ENCODE measurements at regions not wholly inside any gene's neighbourhood (a gene's known extent, or its start where the extent isn't known, plus 50 kb on each side); places are given as distances from the start of the nearest gene placed in this dataset.

DNA sequence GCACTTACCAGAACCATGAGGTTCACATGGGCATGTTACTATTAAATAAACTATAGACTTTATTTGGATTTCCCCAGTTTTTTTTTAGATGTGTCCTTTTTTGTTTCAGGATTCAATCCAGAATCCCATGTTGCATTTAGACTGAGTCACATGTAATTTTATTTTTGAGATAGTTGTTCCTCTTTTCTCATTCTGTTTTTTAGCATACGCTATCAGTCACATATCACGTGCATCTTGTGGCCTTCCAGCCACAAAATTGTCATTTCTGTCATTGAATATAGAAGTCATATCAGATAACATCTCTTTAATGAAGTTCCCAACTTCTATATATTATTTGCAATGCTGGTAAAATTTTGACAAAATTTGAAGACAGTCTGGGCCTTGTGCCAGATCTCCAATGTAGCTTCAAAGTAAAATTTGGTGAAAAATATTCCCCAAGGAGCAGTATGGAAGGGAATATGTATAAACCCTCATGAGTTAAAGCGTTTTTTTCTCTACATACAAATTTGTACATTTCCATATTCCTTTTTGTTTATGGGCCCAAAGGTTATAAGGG is 132.3 kb upstream of the MKI67 start:
- TF ChIP-seq, protein P1, sequence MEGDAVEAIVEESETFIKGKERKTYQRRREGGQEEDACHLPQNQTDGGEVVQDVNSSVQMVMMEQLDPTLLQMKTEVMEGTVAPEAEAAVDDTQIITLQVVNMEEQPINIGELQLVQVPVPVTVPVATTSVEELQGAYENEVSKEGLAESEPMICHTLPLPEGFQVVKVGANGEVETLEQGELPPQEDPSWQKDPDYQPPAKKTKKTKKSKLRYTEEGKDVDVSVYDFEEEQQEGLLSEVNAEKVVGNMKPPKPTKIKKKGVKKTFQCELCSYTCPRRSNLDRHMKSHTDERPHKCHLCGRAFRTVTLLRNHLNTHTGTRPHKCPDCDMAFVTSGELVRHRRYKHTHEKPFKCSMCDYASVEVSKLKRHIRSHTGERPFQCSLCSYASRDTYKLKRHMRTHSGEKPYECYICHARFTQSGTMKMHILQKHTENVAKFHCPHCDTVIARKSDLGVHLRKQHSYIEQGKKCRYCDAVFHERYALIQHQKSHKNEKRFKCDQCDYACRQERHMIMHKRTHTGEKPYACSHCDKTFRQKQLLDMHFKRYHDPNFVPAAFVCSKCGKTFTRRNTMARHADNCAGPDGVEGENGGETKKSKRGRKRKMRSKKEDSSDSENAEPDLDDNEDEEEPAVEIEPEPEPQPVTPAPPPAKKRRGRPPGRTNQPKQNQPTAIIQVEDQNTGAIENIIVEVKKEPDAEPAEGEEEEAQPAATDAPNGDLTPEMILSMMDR (IDR thresholded peaks at IDR 0.05; ENCODE audit: borderline replicate concordance, control extremely low read depth, extremely low read depth, insufficient read depth, missing control alignments): no peak
- in situ Hi-C loops (cut with MboI; ENCODE audit: low sequenced_read_pairs, unreplicated experiment): loop anchor here (25.0 kb wide), 1 partner anchor 279 kb away; no protein-coding TSS in a partner anchor
- no peak for DNase-seq (ENCODE audit: low spot score)

DNA sequence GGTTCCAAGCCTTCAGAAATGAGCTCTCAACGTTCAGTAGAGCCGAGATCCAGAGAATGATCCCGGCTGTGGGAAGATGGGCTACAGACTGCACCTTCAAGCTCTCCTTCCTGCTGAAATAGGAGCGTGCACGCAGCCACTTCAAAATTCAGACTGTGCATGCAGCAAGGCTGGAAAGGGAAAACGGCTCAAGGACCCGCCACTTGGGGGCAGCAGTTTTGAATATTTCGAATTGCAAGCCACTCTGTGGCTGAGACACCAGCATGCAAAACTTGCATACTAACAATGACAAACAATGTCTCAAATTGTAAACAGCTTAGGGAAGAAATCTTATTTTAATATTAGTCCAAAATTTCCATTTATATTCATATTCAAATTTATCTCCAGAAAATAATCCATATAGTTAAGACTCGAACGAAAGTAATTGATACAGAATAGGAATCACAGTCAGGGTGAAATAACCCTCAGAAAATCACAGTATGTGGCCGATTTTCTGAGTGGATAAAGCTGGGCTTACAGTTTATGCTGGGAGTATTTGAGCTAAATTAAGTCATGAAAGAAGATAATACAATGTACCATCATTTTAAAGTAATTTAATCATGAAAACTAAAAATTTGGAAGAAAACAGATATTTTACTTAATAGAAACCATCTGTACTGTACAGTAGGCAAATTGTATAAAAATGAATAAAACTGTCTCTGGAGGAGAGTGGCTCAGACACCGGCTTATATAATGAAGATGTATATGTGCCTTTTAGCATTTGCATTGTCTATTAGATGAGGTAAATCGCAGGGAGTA is 137.9 kb upstream of the MKI67 start:
- in situ Hi-C loops (cut with MboI; ENCODE audit: low sequenced_read_pairs, unreplicated experiment): loop anchor here (25.0 kb wide), 1 partner anchor 273 kb away; no protein-coding TSS in a partner anchor
- TF ChIP-seq, protein P1 (IDR thresholded peaks at IDR 0.05; ENCODE audit: borderline replicate concordance, control extremely low read depth, extremely low read depth, insufficient read depth, missing control alignments): peak; percentile 51

DNA sequence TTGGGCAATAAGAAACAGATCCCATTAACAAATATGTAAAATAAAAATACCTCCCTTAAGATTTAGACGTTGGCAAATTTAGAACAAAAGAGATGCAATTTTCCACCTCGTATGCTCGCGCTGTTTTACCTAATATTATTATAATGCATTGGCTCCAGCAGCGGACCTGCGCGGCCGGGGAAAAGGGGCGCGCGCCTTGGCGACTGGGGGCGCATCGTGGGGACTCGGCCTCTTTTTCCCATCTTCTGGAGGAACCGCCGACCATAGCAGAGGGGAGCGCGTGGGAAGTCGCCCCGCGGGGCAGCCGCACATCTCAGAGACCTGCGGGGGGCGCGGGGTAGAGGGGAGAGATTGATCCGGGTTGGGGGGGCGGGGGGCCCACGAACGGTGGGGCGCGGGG is 139.4 kb upstream of the MKI67 start:
- TF ChIP-seq, protein P1 (IDR thresholded peaks at IDR 0.05; ENCODE audit: borderline replicate concordance, control extremely low read depth, extremely low read depth, insufficient read depth, missing control alignments): no peak
- in situ Hi-C loops (cut with MboI; ENCODE audit: low sequenced_read_pairs, unreplicated experiment): loop anchor here (25.0 kb wide), 1 partner anchor 272 kb away; no protein-coding TSS in a partner anchor
- DNase-seq (ENCODE audit: low spot score): no peak

More for the DNA sequence above, 137.9 kb upstream of the MKI67 start:
- peak; percentile 51 for DNase-seq (ENCODE audit: low spot score)

DNA sequence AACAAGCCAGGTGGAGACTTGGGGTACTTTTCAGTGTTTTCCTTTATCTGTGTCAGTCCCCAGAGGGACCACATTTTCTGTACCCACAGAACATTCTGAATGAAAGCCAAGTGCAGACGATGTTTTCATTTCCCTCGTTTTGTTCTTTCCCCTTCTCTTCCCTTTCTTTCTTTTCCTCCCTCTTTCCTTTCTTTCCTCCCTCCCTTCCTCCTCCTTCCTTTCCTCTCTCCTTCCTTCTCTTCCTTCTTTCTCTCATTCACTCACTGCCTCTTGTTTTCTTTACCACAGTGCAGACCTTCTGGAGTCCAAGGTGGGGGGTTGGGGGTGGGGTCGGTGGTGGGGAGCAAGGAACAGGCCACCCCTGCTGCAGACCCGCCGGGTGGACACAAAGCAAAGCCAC is 141.4 kb upstream of the MKI67 start:
- DNase-seq (ENCODE audit: low spot score): no peak
- TF ChIP-seq, protein P1 (IDR thresholded peaks at IDR 0.05; ENCODE audit: borderline replicate concordance, control extremely low read depth, extremely low read depth, insufficient read depth, missing control alignments): no peak
- in situ Hi-C loops (cut with MboI; ENCODE audit: low sequenced_read_pairs, unreplicated experiment): loop anchor here (25.0 kb wide), 1 partner anchor 270 kb away; no protein-coding TSS in a partner anchor

DNA sequence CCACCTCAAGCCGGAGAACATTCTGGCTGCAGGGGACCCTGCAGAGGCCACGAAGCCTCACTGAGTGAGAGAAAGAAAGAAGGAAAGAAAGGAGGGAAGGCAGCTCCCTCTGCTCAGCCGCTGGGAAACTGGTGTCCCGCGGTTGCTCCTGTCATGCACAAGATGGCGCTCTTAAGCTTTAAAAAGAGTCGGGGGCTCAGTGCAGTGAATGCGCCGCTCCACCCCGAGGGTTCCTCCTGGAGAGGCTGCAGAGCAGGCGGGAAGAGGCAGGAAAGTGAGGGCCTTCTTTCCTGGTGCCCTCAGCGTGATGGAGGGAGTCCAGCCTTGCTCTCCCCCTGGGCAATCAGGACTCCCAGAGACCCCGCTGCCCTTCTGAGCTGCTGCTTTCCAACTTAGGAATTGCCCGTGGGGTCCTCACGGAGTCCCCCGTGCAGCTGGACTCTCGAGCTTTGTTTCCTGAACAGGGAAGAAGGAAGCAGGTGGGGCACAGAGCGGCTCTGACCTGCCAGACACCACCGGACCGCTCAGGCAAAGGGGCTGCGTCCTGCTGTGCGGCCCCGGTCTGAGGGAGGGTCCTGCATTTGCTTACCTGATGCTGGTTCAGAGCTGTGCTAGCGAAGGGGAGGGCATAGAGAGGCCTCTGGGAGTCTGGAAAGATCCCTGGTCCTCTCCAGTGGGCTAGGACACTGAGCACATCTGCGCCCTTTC is 141.9 kb upstream of the MKI67 start:
- DNase-seq (ENCODE audit: low spot score): peak; percentile 62
- in situ Hi-C loops (cut with MboI; ENCODE audit: low sequenced_read_pairs, unreplicated experiment): loop anchor here (25.0 kb wide), 1 partner anchor 269 kb away; no protein-coding TSS in a partner anchor
- TF ChIP-seq, protein P1 (IDR thresholded peaks at IDR 0.05; ENCODE audit: borderline replicate concordance, control extremely low read depth, extremely low read depth, insufficient read depth, missing control alignments): peak; percentile 19

DNA sequence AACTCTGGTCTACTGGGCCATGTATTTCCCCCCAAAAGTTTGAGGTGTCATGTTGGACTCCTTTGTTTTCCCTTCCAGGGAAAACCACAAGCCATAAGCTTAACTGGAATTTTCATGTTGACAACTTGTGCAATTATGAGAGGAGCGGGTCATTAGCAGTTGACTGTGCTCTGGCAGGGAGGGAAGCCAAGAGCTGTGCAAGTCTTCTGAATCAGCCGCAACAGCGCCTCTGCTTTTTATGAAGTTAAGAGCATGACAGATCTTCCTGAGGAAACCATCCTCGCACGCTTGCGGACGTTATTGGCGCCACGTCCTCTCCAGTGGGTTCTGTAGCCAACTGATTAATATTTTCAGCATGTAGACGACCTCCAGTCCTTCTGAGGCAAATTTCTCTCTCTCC is 148.7 kb upstream of the MKI67 start:
- no peak for DNase-seq (ENCODE audit: low spot score)
- in situ Hi-C loops (cut with MboI; ENCODE audit: low sequenced_read_pairs, unreplicated experiment): loop anchor here (25.0 kb wide), 1 partner anchor 262 kb away; no protein-coding TSS in a partner anchor
- TF ChIP-seq, protein P1 (IDR thresholded peaks at IDR 0.05; ENCODE audit: borderline replicate concordance, control extremely low read depth, extremely low read depth, insufficient read depth, missing control alignments): no peak
